ENCODE measurements at regions not wholly inside any gene's neighbourhood (a gene's known extent, or its start where the extent isn't known, plus 50 kb on each side); places are given as distances from the start of the nearest gene placed in this dataset.
A peak's percentile ranks its signal among the peaks of the same experiment; 100 is the strongest.

GRCh38 chr10:121098211-121098610 is 247.0 kb downstream of the WDR11 start:
- DNase-seq: no peak

GRCh38 chr10:121098751-121099150 is 247.6 kb downstream of the WDR11 start:
- DNase-seq: no peak

GRCh38 chr10:121099181-121099580 is 248.0 kb downstream of the WDR11 start:
- DNase-seq: peak in 1 of 2 donors; percentile 67

GRCh38 chr10:121099592-121099991 is 248.4 kb downstream of the WDR11 start:
- peak in 1 of 2 donors; percentile 76 for DNase-seq

GRCh38 chr10:121101561-121101960 is 250.4 kb downstream of the WDR11 start:
- no peak for DNase-seq

GRCh38 chr10:121102706-121103105 is 251.5 kb downstream of the WDR11 start:
- DNase-seq: no peak

- DNase-seq: no peak
Measured at GRCh38 chr10:121104476-121105111, 253.4 kb downstream of the WDR11 start.

GRCh38 chr10:121106611-121107010 is 255.4 kb downstream of the WDR11 start:
- DNase-seq: no peak

- DNase-seq: no peak
Measured at GRCh38 chr10:121108051-121108450, 256.9 kb downstream of the WDR11 start.

GRCh38 chr10:121110369-121110768 is 259.2 kb downstream of the WDR11 start:
- DNase-seq: no peak

GRCh38 chr10:121112136-121112535 is 261.0 kb downstream of the WDR11 start:
- DNase-seq: no peak

- DNase-seq: no peak
Measured at GRCh38 chr10:121112579-121113384, 261.6 kb downstream of the WDR11 start.

- DNase-seq: no peak
Measured at GRCh38 chr10:121113385-121113696, 262.2 kb downstream of the WDR11 start.

GRCh38 chr10:121113911-121114310 is 262.7 kb downstream of the WDR11 start:
- DNase-seq: no peak

GRCh38 chr10:121115154-121115553 is 264.0 kb downstream of the WDR11 start:
- no peak for DNase-seq

GRCh38 chr10:121121462-121121861 is 270.3 kb downstream of the WDR11 start:
- DNase-seq: no peak

- no peak for DNase-seq
Measured at GRCh38 chr10:121127151-121127906, 276.2 kb downstream of the WDR11 start.

GRCh38 chr10:121128164-121128563 is 277.0 kb downstream of the WDR11 start:
- DNase-seq: peak; percentile 42 to 58

- DNase-seq: no peak
Measured at GRCh38 chr10:121129266-121129665, 278.1 kb downstream of the WDR11 start.

GRCh38 chr10:121130382-121130781 is 279.2 kb downstream of the WDR11 start:
- no peak for DNase-seq

- no peak for DNase-seq
Measured at GRCh38 chr10:121131014-121131413, 279.9 kb downstream of the WDR11 start.

GRCh38 chr10:121131426-121132265 is 280.5 kb downstream of the WDR11 start:
- no peak for DNase-seq

Measured in right lung (tissue), 2 donors.